ENCODE measurements at regions not wholly inside any gene's neighbourhood (a gene's known extent, or its start where the extent isn't known, plus 50 kb on each side); places are given as distances from the start of the nearest gene placed in this dataset.
A peak's percentile ranks its signal among the peaks of the same experiment; 100 is the strongest.

GRCh38 chr14:100655741-100656085 is 68.5 kb upstream of the BEGAIN start:
- WGBS, 3 donors = 88 to 98% (median 96%) methylated on average over 2 of the region's 2 CpGs
- no peak overlapping the region for H3K27ac ChIP-seq (ENCODE audit: low read depth in 1 of 3, low read length in 2 of 3)

GRCh38 chr14:100656996-100657395 is 69.7 kb upstream of the DLK1 start:
- FAIRE-seq (no peak), DNase-seq (no peak)
- H3K4me1 ChIP-seq (ENCODE audit: control insufficient read depth in 3 of 3, insufficient read depth in 2 of 3, low read depth in 1 of 3, low read length in 2 of 3) = peaks cover 0 to 30% (median 0%) of the 10 kb centered on the region in 3 donors
- H3K27ac ChIP-seq (ENCODE audit: low read depth in 1 of 3, low read length in 2 of 3) = no peak overlapping the region
- H3K27me3 ChIP-seq (ENCODE audit: control insufficient read depth in 3 of 3, insufficient read depth in 3 of 3, low read length in 3 of 3) = peaks cover 0 to 25% (median 13%) of the 10 kb centered on the region in 3 donors
- no peaks in the 10 kb centered on the region for H3K36me3 ChIP-seq (ENCODE audit: control insufficient read depth in 3 of 3, insufficient read depth in 2 of 3, low read depth in 1 of 3, low read length in 3 of 3)
- H3K9me3 ChIP-seq (ENCODE audit: control insufficient read depth in 2 of 2, insufficient read depth in 1 of 2, low read depth in 1 of 2, low read length in 1 of 2) = peaks cover 0 to 8% of the 10 kb centered on the region in 2 donors
- 72 to 85% (median 85%) methylated on average over 15 of the region's 15 CpGs for WGBS, 3 donors
- H3K4me3 ChIP-seq (ENCODE audit: low read depth in 1 of 3, low read length in 3 of 3) = no peak overlapping the region

More at GRCh38 chr14:100655741-100656085, 68.5 kb upstream of the BEGAIN start:
- Histone ChIP-seq H3K36me3 (ENCODE audit: control insufficient read depth in 3 of 3, insufficient read depth in 2 of 3, low read depth in 1 of 3, low read length in 3 of 3) (no peaks in the 10 kb centered on the region), H3K27me3 (ENCODE audit: control insufficient read depth in 3 of 3, insufficient read depth in 3 of 3, low read length in 3 of 3) (peaks cover 0 to 25% (median 13%) of the 10 kb centered on the region in 3 donors), H3K4me3 (ENCODE audit: low read depth in 1 of 3, low read length in 3 of 3) (no peak overlapping the region), H3K4me1 (ENCODE audit: control insufficient read depth in 3 of 3, insufficient read depth in 2 of 3, low read depth in 1 of 3, low read length in 2 of 3) (peaks cover 0 to 30% (median 0%) of the 10 kb centered on the region in 3 donors), H3K9me3 (ENCODE audit: control insufficient read depth in 2 of 2, insufficient read depth in 1 of 2, low read depth in 1 of 2, low read length in 1 of 2) (peaks cover 0 to 8% of the 10 kb centered on the region in 2 donors)
- FAIRE-seq (no peak), DNase-seq (no peak)

GRCh38 chr14:100657780-100658179 is 68.9 kb upstream of the DLK1 start:
- H3K4me3 ChIP-seq (ENCODE audit: low read depth in 1 of 3, low read length in 3 of 3) = no peak overlapping the region
- peaks cover 0 to 25% (median 13%) of the 10 kb centered on the region in 3 donors for H3K27me3 ChIP-seq (ENCODE audit: control insufficient read depth in 3 of 3, insufficient read depth in 3 of 3, low read length in 3 of 3)
- DNase-seq = no peak
- peaks cover 0 to 8% of the 10 kb centered on the region in 2 donors for H3K9me3 ChIP-seq (ENCODE audit: control insufficient read depth in 2 of 2, insufficient read depth in 1 of 2, low read depth in 1 of 2, low read length in 1 of 2)
- H3K4me1 ChIP-seq (ENCODE audit: control insufficient read depth in 3 of 3, insufficient read depth in 2 of 3, low read depth in 1 of 3, low read length in 2 of 3) = peaks cover 0 to 32% (median 0%) of the 10 kb centered on the region in 3 donors
- FAIRE-seq = no peak
- H3K27ac ChIP-seq (ENCODE audit: low read depth in 1 of 3, low read length in 2 of 3) = peak overlapping the region in 1 of 3 donors; percentile 93
- 63 to 72% (median 66%) methylated on average over 4 of the region's 4 CpGs for WGBS, 3 donors
- no peaks in the 10 kb centered on the region for H3K36me3 ChIP-seq (ENCODE audit: control insufficient read depth in 3 of 3, insufficient read depth in 2 of 3, low read depth in 1 of 3, low read length in 3 of 3)

- no peak for FAIRE-seq
- Histone ChIP-seq H3K27me3 (ENCODE audit: control insufficient read depth in 3 of 3, insufficient read depth in 3 of 3, low read length in 3 of 3) (peaks cover 0 to 25% (median 13%) of the 10 kb centered on the region in 3 donors), H3K4me3 (ENCODE audit: low read depth in 1 of 3, low read length in 3 of 3) (no peak overlapping the region), H3K27ac (ENCODE audit: low read depth in 1 of 3, low read length in 2 of 3) (peak overlapping the region in 1 of 3 donors; percentile 93), H3K36me3 (ENCODE audit: control insufficient read depth in 3 of 3, insufficient read depth in 2 of 3, low read depth in 1 of 3, low read length in 3 of 3) (no peaks in the 10 kb centered on the region), H3K4me1 (ENCODE audit: control insufficient read depth in 3 of 3, insufficient read depth in 2 of 3, low read depth in 1 of 3, low read length in 2 of 3) (peaks cover 0 to 32% (median 0%) of the 10 kb centered on the region in 3 donors), H3K9me3 (ENCODE audit: control insufficient read depth in 2 of 2, insufficient read depth in 1 of 2, low read depth in 1 of 2, low read length in 1 of 2) (peaks cover 0 to 8% of the 10 kb centered on the region in 2 donors)
- DNase-seq = peak in 1 of 2 donors; percentile 76
- 39 to 49% (median 44%) methylated on average over 4 to 6 of the region's 6 CpGs for WGBS, 3 donors
Measured at GRCh38 chr14:100658181-100658886, 68.4 kb upstream of the DLK1 start.

GRCh38 chr14:100659345-100660001 is 67.2 kb upstream of the DLK1 start:
- no peak overlapping the region for H3K4me3 ChIP-seq (ENCODE audit: low read depth in 1 of 3, low read length in 3 of 3)
- DNase-seq (peak in 1 of 2 donors; percentile 84), FAIRE-seq (no peak)
- no peaks in the 10 kb centered on the region for H3K36me3 ChIP-seq (ENCODE audit: control insufficient read depth in 3 of 3, insufficient read depth in 2 of 3, low read depth in 1 of 3, low read length in 3 of 3)
- WGBS, 3 donors = 87 to 93% (median 89%) methylated on average over 17 of the region's 17 CpGs
- peaks cover 0 to 16% (median 12%) of the 10 kb centered on the region in 3 donors for H3K27me3 ChIP-seq (ENCODE audit: control insufficient read depth in 3 of 3, insufficient read depth in 3 of 3, low read length in 3 of 3)
- peaks cover 0 to 13% of the 10 kb centered on the region in 2 donors for H3K9me3 ChIP-seq (ENCODE audit: control insufficient read depth in 2 of 2, insufficient read depth in 1 of 2, low read depth in 1 of 2, low read length in 1 of 2)
- H3K4me1 ChIP-seq (ENCODE audit: control insufficient read depth in 3 of 3, insufficient read depth in 2 of 3, low read depth in 1 of 3, low read length in 2 of 3) = peaks cover 0 to 39% (median 0%) of the 10 kb centered on the region in 3 donors
- H3K27ac ChIP-seq (ENCODE audit: low read depth in 1 of 3, low read length in 2 of 3) = peak overlapping the region in 1 of 3 donors; percentile 93

GRCh38 chr14:100660498-100660881 is 66.2 kb upstream of the DLK1 start:
- H3K9me3 ChIP-seq (ENCODE audit: control insufficient read depth in 2 of 2, insufficient read depth in 1 of 2, low read depth in 1 of 2, low read length in 1 of 2) = peaks cover 0 to 13% of the 10 kb centered on the region in 2 donors
- peaks cover 0 to 44% (median 4%) of the 10 kb centered on the region in 3 donors for H3K4me1 ChIP-seq (ENCODE audit: control insufficient read depth in 3 of 3, insufficient read depth in 2 of 3, low read depth in 1 of 3, low read length in 2 of 3)
- DNase-seq (no peak), FAIRE-seq (no peak)
- H3K27ac ChIP-seq (ENCODE audit: low read depth in 1 of 3, low read length in 2 of 3) = peak overlapping the region in 1 of 3 donors; percentile 93
- no peak overlapping the region for H3K4me3 ChIP-seq (ENCODE audit: low read depth in 1 of 3, low read length in 3 of 3)
- no peaks in the 10 kb centered on the region for H3K36me3 ChIP-seq (ENCODE audit: control insufficient read depth in 3 of 3, insufficient read depth in 2 of 3, low read depth in 1 of 3, low read length in 3 of 3)
- WGBS, 3 donors = 80 to 83% (median 81%) methylated on average over 6 of the region's 6 CpGs
- peaks cover 0 to 8% (median 3%) of the 10 kb centered on the region in 3 donors for H3K27me3 ChIP-seq (ENCODE audit: control insufficient read depth in 3 of 3, insufficient read depth in 3 of 3, low read length in 3 of 3)

- H3K36me3 ChIP-seq (ENCODE audit: control insufficient read depth in 3 of 3, insufficient read depth in 2 of 3, low read depth in 1 of 3, low read length in 3 of 3) = no peaks in the 10 kb centered on the region
- H3K9me3 ChIP-seq (ENCODE audit: control insufficient read depth in 2 of 2, insufficient read depth in 1 of 2, low read depth in 1 of 2, low read length in 1 of 2) = peaks cover 0 to 13% of the 10 kb centered on the region in 2 donors
- H3K27ac ChIP-seq (ENCODE audit: low read depth in 1 of 3, low read length in 2 of 3) = no peak overlapping the region
- FAIRE-seq (no peak), DNase-seq (peak in 1 of 2 donors; percentile 39)
- H3K4me1 ChIP-seq (ENCODE audit: control insufficient read depth in 3 of 3, insufficient read depth in 2 of 3, low read depth in 1 of 3, low read length in 2 of 3) = peaks cover 0 to 50% (median 8%) of the 10 kb centered on the region in 3 donors
- H3K4me3 ChIP-seq (ENCODE audit: low read depth in 1 of 3, low read length in 3 of 3) = no peak overlapping the region
- peaks cover 0 to 3% (median 2%) of the 10 kb centered on the region in 3 donors for H3K27me3 ChIP-seq (ENCODE audit: control insufficient read depth in 3 of 3, insufficient read depth in 3 of 3, low read length in 3 of 3)
- 68 to 74% (median 71%) methylated on average over 18 of the region's 18 CpGs for WGBS, 3 donors
Measured at GRCh38 chr14:100660882-100661635, 65.6 kb upstream of the DLK1 start.

Data from small intestine (tissue), 7 donors.